Neural progenitor cell (in vitro differentiated cells): ENCODE measurements at regions not wholly inside any gene's neighbourhood (a gene's known extent, or its start where the extent isn't known, plus 50 kb on each side); places are given as distances from the start of the nearest gene placed in this dataset.

Experiments
- CTCF ChIP-seq: fragments of 200-600 bp; sonication (generic); IDR thresholded peaks from 2 replicates; pipeline ENCODE4 v1.5.1; 2017; ENCODE audit warnings: antibody characterized with exemption, mild to moderate bottlenecking
- EZH2phosphoT487 ChIP-seq: fragments of 200-600 bp; sonication (generic); IDR thresholded peaks from 2 replicates; pipeline ENCODE4 v1.6.1; 2017; ENCODE audit warnings: antibody characterized with exemption

DNA sequence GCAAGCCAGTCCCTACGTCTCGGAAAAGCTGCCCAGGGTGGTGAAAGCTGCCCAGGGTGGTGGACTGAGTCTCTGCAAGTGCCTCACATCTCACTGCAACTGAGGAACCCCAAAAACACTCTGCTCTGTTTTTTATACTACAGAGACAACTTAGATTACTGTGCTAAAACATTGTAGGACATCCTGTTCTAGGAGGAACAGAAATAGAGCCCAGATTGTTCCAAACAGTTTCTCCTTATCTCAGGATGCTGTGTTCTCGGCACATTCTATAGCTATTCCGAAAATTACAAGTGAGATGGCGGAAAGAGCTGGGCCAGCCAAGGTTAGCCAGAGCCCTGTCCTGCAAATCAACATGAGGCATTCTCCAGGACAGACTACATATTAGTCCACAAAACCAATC, 138.7 kb downstream of the LRIG3 start:
- TF ChIP-seq CTCF (no peak), EZH2phosphoT487 (no peak)
